ENCODE measurements at regions not wholly inside any gene's neighbourhood (a gene's known extent, or its start where the extent isn't known, plus 50 kb on each side); places are given as distances from the start of the nearest gene placed in this dataset.
"Not testable (repeated sequence)": the region's sequence is repeated elsewhere in the genome, so short reads cannot be mapped to it uniquely, and the experiment has no call there.

DNA sequence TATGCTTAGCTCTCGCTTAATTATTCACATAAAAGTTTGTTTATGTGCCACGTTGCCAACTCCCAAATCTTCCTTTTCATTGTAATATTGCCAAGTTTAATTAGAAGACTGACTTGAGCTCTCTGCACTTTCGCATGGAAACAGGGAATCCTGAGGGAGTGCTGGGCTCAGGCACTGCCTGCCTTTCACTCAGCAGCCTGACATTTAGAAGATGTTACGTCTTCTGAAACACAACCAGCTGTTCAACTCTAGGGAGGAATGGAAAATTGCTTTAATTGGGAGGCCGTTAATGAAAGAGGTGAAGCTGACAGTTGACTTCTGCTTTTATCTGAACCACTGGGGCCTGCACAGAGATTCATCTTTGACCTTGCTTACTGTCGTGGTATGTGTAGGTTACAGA is 77.4 kb upstream of the MTHFD1L start (continued):
- TF ChIP-seq, protein P1, sequence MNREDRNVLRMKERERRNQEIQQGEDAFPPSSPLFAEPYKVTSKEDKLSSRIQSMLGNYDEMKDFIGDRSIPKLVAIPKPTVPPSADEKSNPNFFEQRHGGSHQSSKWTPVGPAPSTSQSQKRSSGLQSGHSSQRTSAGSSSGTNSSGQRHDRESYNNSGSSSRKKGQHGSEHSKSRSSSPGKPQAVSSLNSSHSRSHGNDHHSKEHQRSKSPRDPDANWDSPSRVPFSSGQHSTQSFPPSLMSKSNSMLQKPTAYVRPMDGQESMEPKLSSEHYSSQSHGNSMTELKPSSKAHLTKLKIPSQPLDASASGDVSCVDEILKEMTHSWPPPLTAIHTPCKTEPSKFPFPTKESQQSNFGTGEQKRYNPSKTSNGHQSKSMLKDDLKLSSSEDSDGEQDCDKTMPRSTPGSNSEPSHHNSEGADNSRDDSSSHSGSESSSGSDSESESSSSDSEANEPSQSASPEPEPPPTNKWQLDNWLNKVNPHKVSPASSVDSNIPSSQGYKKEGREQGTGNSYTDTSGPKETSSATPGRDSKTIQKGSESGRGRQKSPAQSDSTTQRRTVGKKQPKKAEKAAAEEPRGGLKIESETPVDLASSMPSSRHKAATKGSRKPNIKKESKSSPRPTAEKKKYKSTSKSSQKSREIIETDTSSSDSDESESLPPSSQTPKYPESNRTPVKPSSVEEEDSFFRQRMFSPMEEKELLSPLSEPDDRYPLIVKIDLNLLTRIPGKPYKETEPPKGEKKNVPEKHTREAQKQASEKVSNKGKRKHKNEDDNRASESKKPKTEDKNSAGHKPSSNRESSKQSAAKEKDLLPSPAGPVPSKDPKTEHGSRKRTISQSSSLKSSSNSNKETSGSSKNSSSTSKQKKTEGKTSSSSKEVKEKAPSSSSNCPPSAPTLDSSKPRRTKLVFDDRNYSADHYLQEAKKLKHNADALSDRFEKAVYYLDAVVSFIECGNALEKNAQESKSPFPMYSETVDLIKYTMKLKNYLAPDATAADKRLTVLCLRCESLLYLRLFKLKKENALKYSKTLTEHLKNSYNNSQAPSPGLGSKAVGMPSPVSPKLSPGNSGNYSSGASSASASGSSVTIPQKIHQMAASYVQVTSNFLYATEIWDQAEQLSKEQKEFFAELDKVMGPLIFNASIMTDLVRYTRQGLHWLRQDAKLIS (CRISPR knock-in tag; IDR thresholded peaks at IDR 0.05; ENCODE audit: borderline replicate concordance) = no peak
- TF ChIP-seq ZNF121 (CRISPR knock-in tag; IDR thresholded peaks at IDR 0.05) = no peak
- TF ChIP-seq TEAD4 (CRISPR knock-in tag; IDR thresholded peaks at IDR 0.05) = no peak
- TF ChIP-seq, protein P2, sequence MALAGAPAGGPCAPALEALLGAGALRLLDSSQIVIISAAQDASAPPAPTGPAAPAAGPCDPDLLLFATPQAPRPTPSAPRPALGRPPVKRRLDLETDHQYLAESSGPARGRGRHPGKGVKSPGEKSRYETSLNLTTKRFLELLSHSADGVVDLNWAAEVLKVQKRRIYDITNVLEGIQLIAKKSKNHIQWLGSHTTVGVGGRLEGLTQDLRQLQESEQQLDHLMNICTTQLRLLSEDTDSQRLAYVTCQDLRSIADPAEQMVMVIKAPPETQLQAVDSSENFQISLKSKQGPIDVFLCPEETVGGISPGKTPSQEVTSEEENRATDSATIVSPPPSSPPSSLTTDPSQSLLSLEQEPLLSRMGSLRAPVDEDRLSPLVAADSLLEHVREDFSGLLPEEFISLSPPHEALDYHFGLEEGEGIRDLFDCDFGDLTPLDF (CRISPR knock-in tag; IDR thresholded peaks at IDR 0.05) = no peak
- TF ChIP-seq KAT7 (CRISPR knock-in tag; IDR thresholded peaks at IDR 0.05; ENCODE audit: borderline replicate concordance) = no peak
- TF ChIP-seq, protein P3, sequence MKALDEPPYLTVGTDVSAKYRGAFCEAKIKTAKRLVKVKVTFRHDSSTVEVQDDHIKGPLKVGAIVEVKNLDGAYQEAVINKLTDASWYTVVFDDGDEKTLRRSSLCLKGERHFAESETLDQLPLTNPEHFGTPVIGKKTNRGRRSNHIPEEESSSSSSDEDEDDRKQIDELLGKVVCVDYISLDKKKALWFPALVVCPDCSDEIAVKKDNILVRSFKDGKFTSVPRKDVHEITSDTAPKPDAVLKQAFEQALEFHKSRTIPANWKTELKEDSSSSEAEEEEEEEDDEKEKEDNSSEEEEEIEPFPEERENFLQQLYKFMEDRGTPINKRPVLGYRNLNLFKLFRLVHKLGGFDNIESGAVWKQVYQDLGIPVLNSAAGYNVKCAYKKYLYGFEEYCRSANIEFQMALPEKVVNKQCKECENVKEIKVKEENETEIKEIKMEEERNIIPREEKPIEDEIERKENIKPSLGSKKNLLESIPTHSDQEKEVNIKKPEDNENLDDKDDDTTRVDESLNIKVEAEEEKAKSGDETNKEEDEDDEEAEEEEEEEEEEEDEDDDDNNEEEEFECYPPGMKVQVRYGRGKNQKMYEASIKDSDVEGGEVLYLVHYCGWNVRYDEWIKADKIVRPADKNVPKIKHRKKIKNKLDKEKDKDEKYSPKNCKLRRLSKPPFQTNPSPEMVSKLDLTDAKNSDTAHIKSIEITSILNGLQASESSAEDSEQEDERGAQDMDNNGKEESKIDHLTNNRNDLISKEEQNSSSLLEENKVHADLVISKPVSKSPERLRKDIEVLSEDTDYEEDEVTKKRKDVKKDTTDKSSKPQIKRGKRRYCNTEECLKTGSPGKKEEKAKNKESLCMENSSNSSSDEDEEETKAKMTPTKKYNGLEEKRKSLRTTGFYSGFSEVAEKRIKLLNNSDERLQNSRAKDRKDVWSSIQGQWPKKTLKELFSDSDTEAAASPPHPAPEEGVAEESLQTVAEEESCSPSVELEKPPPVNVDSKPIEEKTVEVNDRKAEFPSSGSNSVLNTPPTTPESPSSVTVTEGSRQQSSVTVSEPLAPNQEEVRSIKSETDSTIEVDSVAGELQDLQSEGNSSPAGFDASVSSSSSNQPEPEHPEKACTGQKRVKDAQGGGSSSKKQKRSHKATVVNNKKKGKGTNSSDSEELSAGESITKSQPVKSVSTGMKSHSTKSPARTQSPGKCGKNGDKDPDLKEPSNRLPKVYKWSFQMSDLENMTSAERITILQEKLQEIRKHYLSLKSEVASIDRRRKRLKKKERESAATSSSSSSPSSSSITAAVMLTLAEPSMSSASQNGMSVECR (CRISPR knock-in tag; IDR thresholded peaks at IDR 0.05; ENCODE audit: borderline replicate concordance) = no peak
- no peak for TF ChIP-seq SMAD3 (CRISPR knock-in tag; IDR thresholded peaks at IDR 0.05; ENCODE audit: borderline replicate concordance)
- TF ChIP-seq OVOL2 (CRISPR knock-in tag; IDR thresholded peaks at IDR 0.05; ENCODE audit: borderline replicate concordance) = no peak
- TF ChIP-seq, protein P4, sequence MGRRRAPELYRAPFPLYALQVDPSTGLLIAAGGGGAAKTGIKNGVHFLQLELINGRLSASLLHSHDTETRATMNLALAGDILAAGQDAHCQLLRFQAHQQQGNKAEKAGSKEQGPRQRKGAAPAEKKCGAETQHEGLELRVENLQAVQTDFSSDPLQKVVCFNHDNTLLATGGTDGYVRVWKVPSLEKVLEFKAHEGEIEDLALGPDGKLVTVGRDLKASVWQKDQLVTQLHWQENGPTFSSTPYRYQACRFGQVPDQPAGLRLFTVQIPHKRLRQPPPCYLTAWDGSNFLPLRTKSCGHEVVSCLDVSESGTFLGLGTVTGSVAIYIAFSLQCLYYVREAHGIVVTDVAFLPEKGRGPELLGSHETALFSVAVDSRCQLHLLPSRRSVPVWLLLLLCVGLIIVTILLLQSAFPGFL (CRISPR knock-in tag; IDR thresholded peaks at IDR 0.05; ENCODE audit: borderline replicate concordance) = no peak
- no peak for TF ChIP-seq TCF7 (CRISPR knock-in tag; IDR thresholded peaks at IDR 0.05; ENCODE audit: low read depth)
- no peak for TF ChIP-seq SP1 (CRISPR knock-in tag; conservative IDR thresholded peaks at IDR 0.05)
- no peak for TF ChIP-seq NFE2L1 (CRISPR knock-in tag; IDR thresholded peaks at IDR 0.05)

DNA sequence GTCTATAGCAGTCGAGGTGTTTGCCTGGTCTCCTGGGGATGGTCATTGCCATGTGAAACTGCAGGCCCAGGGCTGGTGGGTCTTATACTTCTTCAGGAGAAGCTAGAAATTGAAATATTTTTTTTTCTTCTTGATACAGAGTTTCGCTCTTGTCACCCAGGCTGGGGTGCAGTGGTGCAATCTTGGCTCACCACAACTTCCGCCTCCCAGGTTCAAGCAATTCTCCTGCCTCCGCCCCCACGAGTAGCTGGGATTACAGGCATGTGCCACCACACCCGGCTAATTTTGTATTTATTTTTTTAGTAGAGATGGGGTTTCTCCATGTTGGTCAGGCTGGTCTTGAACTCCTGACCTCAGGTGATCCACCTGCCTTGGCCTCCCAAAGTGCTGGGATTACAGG is 75.6 kb upstream of the MTHFD1L start:
- POLR2A ChIA-PET; DNase-seq (ENCODE audit: low spot score); H3K36me3 Mint-ChIP-seq; H3K4me3 Mint-ChIP-seq; H3K9me3 Mint-ChIP-seq; H3K4me1 Mint-ChIP-seq; CTCF ChIA-PET; H3K27me3 Mint-ChIP-seq (ENCODE audit: low read depth); ATAC-seq; H3K27ac Mint-ChIP-seq: not testable (repeated sequence)

DNA sequence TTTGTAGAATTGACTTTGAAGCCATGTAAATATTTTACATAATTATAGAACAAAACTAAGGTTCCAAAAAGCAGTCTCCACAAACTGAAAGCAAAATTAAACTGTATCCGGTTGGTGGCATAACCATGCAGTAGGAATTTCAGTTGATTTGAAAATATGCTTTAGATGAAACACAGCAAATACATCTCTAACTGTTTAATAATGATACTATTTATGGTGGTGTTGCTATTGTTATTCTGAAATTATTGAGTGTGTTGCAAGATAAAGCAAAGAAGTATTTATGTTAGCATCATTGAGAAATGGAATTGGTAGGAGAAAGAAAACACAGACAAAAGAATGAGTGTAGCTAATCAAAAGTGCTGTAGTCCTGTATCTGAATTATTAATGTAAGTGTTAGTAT is 73.8 kb upstream of the MTHFD1L start:
- ATAC-seq = no peak
- Mint-ChIP-seq H3K27me3 (ENCODE audit: low read depth) (no peaks in the 10 kb centered on the region), H3K27ac (no peak overlapping the region), H3K9me3 (no peaks in the 10 kb centered on the region), H3K4me1 (no peaks in the 10 kb centered on the region), H3K4me3 (no peak overlapping the region), H3K36me3 (no peaks in the 10 kb centered on the region)
- POLR2A ChIA-PET = no interaction called here
- CTCF ChIA-PET = no interaction called here
- TF ChIP-seq, protein P5, sequence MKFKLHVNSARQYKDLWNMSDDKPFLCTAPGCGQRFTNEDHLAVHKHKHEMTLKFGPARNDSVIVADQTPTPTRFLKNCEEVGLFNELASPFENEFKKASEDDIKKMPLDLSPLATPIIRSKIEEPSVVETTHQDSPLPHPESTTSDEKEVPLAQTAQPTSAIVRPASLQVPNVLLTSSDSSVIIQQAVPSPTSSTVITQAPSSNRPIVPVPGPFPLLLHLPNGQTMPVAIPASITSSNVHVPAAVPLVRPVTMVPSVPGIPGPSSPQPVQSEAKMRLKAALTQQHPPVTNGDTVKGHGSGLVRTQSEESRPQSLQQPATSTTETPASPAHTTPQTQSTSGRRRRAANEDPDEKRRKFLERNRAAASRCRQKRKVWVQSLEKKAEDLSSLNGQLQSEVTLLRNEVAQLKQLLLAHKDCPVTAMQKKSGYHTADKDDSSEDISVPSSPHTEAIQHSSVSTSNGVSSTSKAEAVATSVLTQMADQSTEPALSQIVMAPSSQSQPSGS (CRISPR knock-in tag; IDR thresholded peaks at IDR 0.05; ENCODE audit: borderline replicate concordance, low read depth) = no peak
- DNase-seq (ENCODE audit: low spot score) = no peak
